GM21447 (cell line): ENCODE measurements at regions not wholly inside any gene's neighbourhood (a gene's known extent, or its start where the extent isn't known, plus 50 kb on each side); places are given as distances from the start of the nearest gene placed in this dataset.
"Not testable (repeated sequence)": the region's sequence is repeated elsewhere in the genome, so short reads cannot be mapped to it uniquely, and the experiment has no call there.

Source experiments
- ATAC-seq: cut with Tn5 transposase; IDR thresholded peaks from one replicate; pipeline ENCODE4 v1.9.1; 2021; ENCODE audit not compliant: unreplicated experiment

- ATAC-seq: no peak
Measured at GRCh38 chr12:131387281-131388163, 323.4 kb upstream of the SFSWAP start.

GRCh38 chr12:131388164-131389053, 322.5 kb upstream of the SFSWAP start:
- not testable (repeated sequence) for ATAC-seq

GRCh38 chr12:131389054-131390013, 321.6 kb upstream of the SFSWAP start:
- no peak for ATAC-seq

- ATAC-seq: no peak
Measured at GRCh38 chr12:131390412-131391334, 320.2 kb upstream of the SFSWAP start.

GRCh38 chr12:131391399-131391798, 319.5 kb upstream of the SFSWAP start:
- ATAC-seq: no peak

GRCh38 chr12:131394752-131395151, 316.1 kb upstream of the SFSWAP start:
- not testable (repeated sequence) for ATAC-seq

- not testable (repeated sequence) for ATAC-seq
Measured at GRCh38 chr12:131395209-131395684, 315.6 kb upstream of the SFSWAP start.

GRCh38 chr12:131395971-131396573, 314.8 kb upstream of the SFSWAP start:
- ATAC-seq: no peak

GRCh38 chr12:131397493-131398181, 313.3 kb upstream of the SFSWAP start:
- ATAC-seq: no peak

GRCh38 chr12:131399000-131399399, 311.9 kb upstream of the SFSWAP start:
- no peak for ATAC-seq

- ATAC-seq: not testable (repeated sequence)
Measured at GRCh38 chr12:131400668-131401294, 310.1 kb upstream of the SFSWAP start.

GRCh38 chr12:131401907-131402633, 308.8 kb upstream of the SFSWAP start:
- ATAC-seq: not testable (repeated sequence)

- no peak for ATAC-seq
Measured at GRCh38 chr12:131402781-131403396, 308.0 kb upstream of the SFSWAP start.

- no peak for ATAC-seq
Measured at GRCh38 chr12:131403676-131404075, 307.2 kb upstream of the SFSWAP start.

- ATAC-seq: no peak
Measured at GRCh38 chr12:131404705-131405104, 306.2 kb upstream of the SFSWAP start.

GRCh38 chr12:131407221-131408035, 303.5 kb upstream of the SFSWAP start:
- no peak for ATAC-seq
